ENCODE measurements at regions not wholly inside any gene's neighbourhood (a gene's known extent, or its start where the extent isn't known, plus 50 kb on each side); places are given as distances from the start of the nearest gene placed in this dataset.

DNA sequence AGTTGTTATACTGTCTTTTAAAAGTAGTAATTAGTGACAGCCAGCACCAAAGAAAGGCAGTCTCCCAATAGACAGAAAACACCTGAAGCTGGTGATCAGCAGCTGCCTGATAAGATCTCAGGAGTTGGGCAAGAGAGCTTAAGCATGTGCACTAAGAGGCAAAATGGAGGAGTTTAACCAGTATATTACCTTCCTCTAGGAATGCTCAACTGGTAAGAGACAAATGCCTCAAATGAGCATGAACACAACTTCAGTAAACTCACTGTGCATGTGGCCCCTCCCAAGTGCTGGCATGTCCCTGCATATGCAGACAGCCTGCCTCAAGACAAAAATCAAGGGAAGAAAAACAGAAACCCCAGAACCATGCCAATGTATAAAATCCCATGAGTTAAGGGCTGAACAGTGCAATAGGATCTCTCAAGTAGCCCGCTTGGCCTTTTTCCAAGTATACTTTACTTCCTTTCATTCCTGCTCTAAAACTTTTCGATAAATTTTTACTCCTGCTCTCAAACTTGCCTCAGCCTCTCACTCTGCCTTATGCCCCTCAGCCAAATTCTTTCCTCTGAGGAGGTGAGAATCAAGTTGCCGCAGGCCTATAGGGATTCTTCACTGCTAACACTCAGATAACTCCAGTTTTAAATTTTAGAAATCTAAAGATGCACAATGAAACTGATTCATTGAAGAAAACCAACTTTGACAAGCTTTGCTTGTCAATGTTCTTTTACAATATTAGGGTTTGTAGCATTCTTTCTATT lies 724.8 kb upstream of the RIOK2 start:
- H3K4me1 Mint-ChIP-seq (ENCODE audit: unreplicated experiment): no peaks in the 10 kb centered on the region
- no peaks in the 10 kb centered on the region for H3K36me3 Mint-ChIP-seq
- no peak overlapping the region for H3K4me3 Mint-ChIP-seq
- no peak for DNase-seq (ENCODE audit: extremely low spot score, unreplicated experiment)
- no peaks in the 10 kb centered on the region for H3K27me3 Mint-ChIP-seq
- H3K9me3 Mint-ChIP-seq: peaks cover 9% of the 10 kb centered on the region
- no peak overlapping the region for H3K27ac Mint-ChIP-seq
- TF ChIP-seq, protein P1, sequence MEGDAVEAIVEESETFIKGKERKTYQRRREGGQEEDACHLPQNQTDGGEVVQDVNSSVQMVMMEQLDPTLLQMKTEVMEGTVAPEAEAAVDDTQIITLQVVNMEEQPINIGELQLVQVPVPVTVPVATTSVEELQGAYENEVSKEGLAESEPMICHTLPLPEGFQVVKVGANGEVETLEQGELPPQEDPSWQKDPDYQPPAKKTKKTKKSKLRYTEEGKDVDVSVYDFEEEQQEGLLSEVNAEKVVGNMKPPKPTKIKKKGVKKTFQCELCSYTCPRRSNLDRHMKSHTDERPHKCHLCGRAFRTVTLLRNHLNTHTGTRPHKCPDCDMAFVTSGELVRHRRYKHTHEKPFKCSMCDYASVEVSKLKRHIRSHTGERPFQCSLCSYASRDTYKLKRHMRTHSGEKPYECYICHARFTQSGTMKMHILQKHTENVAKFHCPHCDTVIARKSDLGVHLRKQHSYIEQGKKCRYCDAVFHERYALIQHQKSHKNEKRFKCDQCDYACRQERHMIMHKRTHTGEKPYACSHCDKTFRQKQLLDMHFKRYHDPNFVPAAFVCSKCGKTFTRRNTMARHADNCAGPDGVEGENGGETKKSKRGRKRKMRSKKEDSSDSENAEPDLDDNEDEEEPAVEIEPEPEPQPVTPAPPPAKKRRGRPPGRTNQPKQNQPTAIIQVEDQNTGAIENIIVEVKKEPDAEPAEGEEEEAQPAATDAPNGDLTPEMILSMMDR (conservative IDR thresholded peaks at IDR 0.05): no peak

DNA sequence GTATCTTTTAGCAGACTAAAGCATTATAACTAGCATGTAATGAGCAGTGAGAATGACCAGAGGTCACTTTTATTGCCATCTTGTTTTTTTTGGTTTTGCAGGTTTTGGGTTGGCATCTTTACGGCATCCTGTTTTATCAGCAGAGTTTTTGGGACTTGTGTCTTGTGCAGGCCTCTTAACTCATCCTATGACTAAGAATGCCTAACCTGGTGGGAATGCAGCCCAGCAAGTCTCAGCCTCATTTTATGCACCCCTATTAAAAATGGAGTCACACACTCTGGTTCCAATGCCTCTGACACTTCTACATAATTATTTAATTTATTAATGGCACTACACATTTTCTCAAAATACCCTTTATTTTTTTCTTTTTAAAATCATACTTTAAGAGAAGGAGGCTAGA lies 726.5 kb upstream of the RIOK2 start:
- no peaks in the 10 kb centered on the region for H3K27me3 Mint-ChIP-seq
- H3K9me3 Mint-ChIP-seq: peaks cover 9% of the 10 kb centered on the region
- H3K36me3 Mint-ChIP-seq: no peaks in the 10 kb centered on the region
- no peaks in the 10 kb centered on the region for H3K4me1 Mint-ChIP-seq (ENCODE audit: unreplicated experiment)
- no peak for DNase-seq (ENCODE audit: extremely low spot score, unreplicated experiment)
- TF ChIP-seq, protein P1 (conservative IDR thresholded peaks at IDR 0.05): no peak
- H3K4me3 Mint-ChIP-seq: no peak overlapping the region
- no peak overlapping the region for H3K27ac Mint-ChIP-seq

DNA sequence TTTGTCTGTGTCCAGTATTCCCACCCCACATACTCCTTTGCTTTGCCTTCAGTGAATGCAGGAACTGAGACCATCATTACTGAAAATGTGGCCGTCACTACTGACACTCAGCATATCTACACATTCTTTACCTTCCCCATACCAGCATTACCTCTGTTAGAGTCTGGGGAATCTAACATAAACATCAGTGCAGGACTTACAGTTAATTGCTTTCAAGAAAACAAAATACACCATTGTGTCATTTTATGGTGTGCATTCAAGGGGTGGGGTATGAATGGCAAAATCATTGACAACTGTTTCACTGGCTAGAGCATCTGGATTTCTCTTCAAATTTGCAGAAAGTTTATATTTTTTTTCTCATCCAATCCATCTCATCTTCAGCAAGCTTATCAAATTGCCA lies 731.4 kb upstream of the RIOK2 start:
- DNase-seq (ENCODE audit: extremely low spot score, unreplicated experiment): no peak
- H3K27ac Mint-ChIP-seq: no peak overlapping the region
- no peak overlapping the region for H3K4me3 Mint-ChIP-seq
- H3K4me1 Mint-ChIP-seq (ENCODE audit: unreplicated experiment): peaks cover 7% of the 10 kb centered on the region
- TF ChIP-seq, protein P1 (conservative IDR thresholded peaks at IDR 0.05): no peak
- H3K9me3 Mint-ChIP-seq: no peaks in the 10 kb centered on the region
- no peaks in the 10 kb centered on the region for H3K27me3 Mint-ChIP-seq
- H3K36me3 Mint-ChIP-seq: no peaks in the 10 kb centered on the region

DNA sequence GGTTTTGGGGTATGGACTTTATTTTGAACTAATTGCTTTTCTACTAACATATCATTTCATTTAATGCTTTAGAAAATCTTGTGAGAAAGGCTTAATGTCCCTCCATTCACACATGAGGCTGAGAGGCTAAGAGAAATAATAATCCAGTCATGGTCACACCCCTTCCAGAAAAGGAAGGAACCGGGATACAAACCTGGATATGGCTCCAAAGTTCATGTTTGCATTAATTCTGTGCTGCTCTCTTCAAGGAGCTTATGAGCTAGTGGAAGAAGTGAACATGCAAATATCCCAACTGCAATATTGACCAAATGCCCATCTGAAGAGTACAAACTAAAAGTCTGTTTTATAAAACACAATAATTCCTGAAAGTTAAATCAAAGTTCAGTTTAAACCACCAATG lies 732.1 kb upstream of the RIOK2 start:
- Mint-ChIP-seq H3K4me3 (no peak overlapping the region), H3K36me3 (no peaks in the 10 kb centered on the region), H3K27me3 (no peaks in the 10 kb centered on the region), H3K9me3 (no peaks in the 10 kb centered on the region), H3K4me1 (ENCODE audit: unreplicated experiment) (peaks cover 8% of the 10 kb centered on the region), H3K27ac (no peak overlapping the region)
- TF ChIP-seq, protein P1 (conservative IDR thresholded peaks at IDR 0.05): no peak
- no peak for DNase-seq (ENCODE audit: extremely low spot score, unreplicated experiment)

DNA sequence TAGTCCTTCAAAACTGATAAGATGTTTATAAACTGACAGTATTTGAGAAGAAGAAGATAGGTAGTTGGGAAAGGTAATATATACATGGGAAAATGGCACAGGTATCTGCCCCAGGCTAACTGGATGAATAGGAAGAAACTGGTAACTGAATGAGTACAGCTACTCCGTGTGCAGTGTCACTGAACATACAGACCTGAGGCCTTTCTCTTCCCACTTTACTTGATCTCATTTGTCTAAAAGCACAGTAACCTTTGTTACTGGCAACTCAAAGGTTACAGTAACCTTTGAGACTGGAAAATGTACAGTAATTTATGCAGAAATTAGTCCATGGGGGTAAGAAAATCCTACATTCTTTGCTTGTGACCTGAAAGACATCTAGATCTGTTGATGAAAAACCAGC lies 735.0 kb upstream of the RIOK2 start:
- Mint-ChIP-seq H3K9me3 (no peaks in the 10 kb centered on the region), H3K4me1 (ENCODE audit: unreplicated experiment) (peaks cover 8% of the 10 kb centered on the region), H3K27me3 (no peaks in the 10 kb centered on the region), H3K4me3 (no peak overlapping the region), H3K36me3 (no peaks in the 10 kb centered on the region), H3K27ac (no peak overlapping the region)
- no peak for DNase-seq (ENCODE audit: extremely low spot score, unreplicated experiment)
- TF ChIP-seq, protein P1 (conservative IDR thresholded peaks at IDR 0.05): no peak
